Osteoblast (primary cell): ENCODE measurements at regions not wholly inside any gene's neighbourhood (a gene's known extent, or its start where the extent isn't known, plus 50 kb on each side); places are given as distances from the start of the nearest gene placed in this dataset.

Source experiments
- DNase-seq: peaks from one replicate; pipeline ENCODE4 v3.0.0; 2011; ENCODE audit warnings: low spot score, mixed read lengths; ENCODE audit not compliant: insufficient read length; ENCODE audit errors: missing footprints
- H2AFZ ChIP-seq: 2 replicates; pipeline ENCODE4 v1.6.0; 2011; ENCODE audit warnings: mild to moderate bottlenecking, low read length
- H3K27ac ChIP-seq: 2 replicates; pipeline ENCODE4 v1.5.1; 2011; ENCODE audit warnings: mild to moderate bottlenecking, low read depth, low read length, moderate library complexity
- H3K27me3 ChIP-seq: 2 replicates; pipeline ENCODE4 v1.6.0; 2012; ENCODE audit warnings: mild to moderate bottlenecking, control low read depth, inconsistent platforms, low read length, moderate library complexity; ENCODE audit not compliant: insufficient read depth
- H3K36me3 ChIP-seq: 2 replicates; pipeline ENCODE4 v1.5.1; 2011; ENCODE audit warnings: mild to moderate bottlenecking, low read length, control low read depth, moderate library complexity; ENCODE audit not compliant: insufficient read depth
- H3K4me1 ChIP-seq: 2 replicates; pipeline ENCODE4 v1.5.1; 2011; ENCODE audit warnings: mild to moderate bottlenecking, low read length, control low read depth, moderate library complexity; ENCODE audit not compliant: insufficient read depth
- H3K4me2 ChIP-seq: 2 replicates; pipeline ENCODE4 v1.6.0; 2011; ENCODE audit warnings: mild to moderate bottlenecking, low read length; ENCODE audit not compliant: insufficient read depth
- H3K4me3 ChIP-seq: fragments of 200-600 bp; sonication (generic); 3 replicates; pipeline ENCODE4 v1.5.1; 2012; ENCODE audit warnings: mild to moderate bottlenecking, low read length, inconsistent platforms; ENCODE audit not compliant: insufficient read depth
- H3K79me2 ChIP-seq: 2 replicates; pipeline ENCODE4 v1.6.0; 2012; ENCODE audit warnings: mild to moderate bottlenecking, low read length, control low read depth, inconsistent platforms; ENCODE audit not compliant: insufficient read depth
- H3K9me3 ChIP-seq: 2 replicates; pipeline ENCODE4 v1.5.1; 2011; ENCODE audit warnings: low read depth, low read length, control low read depth
- H4K20me1 ChIP-seq: 2 replicates; pipeline ENCODE4 v1.6.0; 2012; ENCODE audit warnings: mild to moderate bottlenecking, low read length, control low read depth; ENCODE audit not compliant: insufficient read depth
- TF ChIP-seq, protein P1 (sequence below): IDR thresholded peaks from 2 replicates; pipeline ENCODE4 v1.5.1; 2011; ENCODE audit warnings: mild to moderate bottlenecking, low read depth, low read length, moderate library complexity; ENCODE audit errors: extremely low read depth

DNA sequence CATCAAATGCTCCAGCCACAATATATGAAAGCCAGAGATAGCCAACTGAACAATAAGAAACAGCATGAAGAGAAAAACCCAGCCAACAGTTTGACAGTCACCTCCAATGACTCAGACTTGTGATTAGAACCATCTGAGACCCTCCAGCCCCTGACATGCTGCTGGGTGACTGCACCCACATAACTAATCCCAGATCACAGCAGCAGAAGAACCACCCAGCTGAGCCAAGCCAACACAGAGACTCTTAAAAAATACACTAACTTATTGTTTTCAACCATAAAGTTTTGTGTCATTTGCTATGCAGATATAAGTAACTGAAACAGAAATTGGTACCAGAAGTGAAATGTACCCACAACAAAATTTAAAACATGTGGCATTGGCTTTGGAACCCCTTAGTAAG, 314.3 kb upstream of the DYNLRB2 start:
- TF ChIP-seq, protein P1, sequence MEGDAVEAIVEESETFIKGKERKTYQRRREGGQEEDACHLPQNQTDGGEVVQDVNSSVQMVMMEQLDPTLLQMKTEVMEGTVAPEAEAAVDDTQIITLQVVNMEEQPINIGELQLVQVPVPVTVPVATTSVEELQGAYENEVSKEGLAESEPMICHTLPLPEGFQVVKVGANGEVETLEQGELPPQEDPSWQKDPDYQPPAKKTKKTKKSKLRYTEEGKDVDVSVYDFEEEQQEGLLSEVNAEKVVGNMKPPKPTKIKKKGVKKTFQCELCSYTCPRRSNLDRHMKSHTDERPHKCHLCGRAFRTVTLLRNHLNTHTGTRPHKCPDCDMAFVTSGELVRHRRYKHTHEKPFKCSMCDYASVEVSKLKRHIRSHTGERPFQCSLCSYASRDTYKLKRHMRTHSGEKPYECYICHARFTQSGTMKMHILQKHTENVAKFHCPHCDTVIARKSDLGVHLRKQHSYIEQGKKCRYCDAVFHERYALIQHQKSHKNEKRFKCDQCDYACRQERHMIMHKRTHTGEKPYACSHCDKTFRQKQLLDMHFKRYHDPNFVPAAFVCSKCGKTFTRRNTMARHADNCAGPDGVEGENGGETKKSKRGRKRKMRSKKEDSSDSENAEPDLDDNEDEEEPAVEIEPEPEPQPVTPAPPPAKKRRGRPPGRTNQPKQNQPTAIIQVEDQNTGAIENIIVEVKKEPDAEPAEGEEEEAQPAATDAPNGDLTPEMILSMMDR: no peak
- H3K27ac ChIP-seq: no peak overlapping the region

DNA sequence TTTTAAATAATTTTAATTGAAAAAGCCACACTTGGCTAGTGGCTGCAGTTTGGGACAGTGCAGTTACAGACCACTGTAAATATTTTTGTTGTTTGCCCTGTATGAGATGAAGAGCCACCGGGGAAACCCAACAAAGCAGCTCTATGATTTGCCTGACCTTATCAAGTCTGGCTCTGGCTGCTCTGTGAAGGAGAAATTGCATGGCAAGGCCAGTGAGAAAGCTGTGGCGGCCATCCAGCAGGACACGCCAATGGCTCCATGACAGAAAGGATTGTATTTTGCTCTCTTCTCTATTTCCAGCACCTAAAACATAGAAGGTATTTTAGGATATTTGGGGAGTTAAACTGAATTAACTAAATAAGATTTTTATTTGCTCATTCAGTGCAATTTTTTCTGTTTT, 330.0 kb upstream of the DYNLRB2 start:
- DNase-seq: no peak
- Histone ChIP-seq H3K4me2 (no peak overlapping the region), H2AFZ (no peak overlapping the region), H3K4me3 (no peak overlapping the region), H3K79me2 (no peaks in the 10 kb centered on the region), H3K4me1 (no peaks in the 10 kb centered on the region), H3K9me3 (no peaks in the 10 kb centered on the region), H3K27me3 (no peaks in the 10 kb centered on the region), H3K27ac (no peak overlapping the region), H3K36me3 (no peaks in the 10 kb centered on the region), H4K20me1 (no peaks in the 10 kb centered on the region)
- TF ChIP-seq, protein P1: no peak

More for the DNA sequence above, 314.3 kb upstream of the DYNLRB2 start:
- H3K27me3 ChIP-seq: no peaks in the 10 kb centered on the region
- H3K9me3 ChIP-seq: peaks cover 4% of the 10 kb centered on the region
- H4K20me1 ChIP-seq: no peaks in the 10 kb centered on the region
- H3K36me3 ChIP-seq: no peaks in the 10 kb centered on the region
- no peak for DNase-seq
- H3K4me1 ChIP-seq: peaks cover 19% of the 10 kb centered on the region
- no peak overlapping the region for H2AFZ ChIP-seq
- no peak overlapping the region for H3K4me2 ChIP-seq
- no peak overlapping the region for H3K4me3 ChIP-seq
- no peaks in the 10 kb centered on the region for H3K79me2 ChIP-seq

DNA sequence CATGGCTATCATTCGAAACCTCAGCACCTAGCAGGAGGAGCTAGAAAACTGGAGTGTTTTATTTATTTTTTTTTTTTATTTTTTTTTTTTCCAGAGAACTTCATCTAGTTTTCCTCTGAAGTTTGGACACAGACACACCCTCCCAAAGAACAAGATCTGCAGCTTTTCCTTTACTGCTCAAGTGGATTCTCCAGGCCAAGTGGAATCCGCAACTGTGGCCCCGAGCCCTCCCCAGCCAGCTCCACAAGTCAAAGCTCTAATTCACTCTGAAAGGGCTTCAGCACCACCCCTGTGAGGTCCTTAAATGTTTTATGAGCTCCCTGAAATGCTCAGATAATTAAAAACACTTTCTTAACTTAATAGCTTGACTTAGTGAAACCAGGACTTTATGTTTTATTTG, 332.1 kb upstream of the DYNLRB2 start:
- H3K9me3 ChIP-seq: no peaks in the 10 kb centered on the region
- peak; percentile 10 for DNase-seq
- no peaks in the 10 kb centered on the region for H4K20me1 ChIP-seq
- no peak overlapping the region for H2AFZ ChIP-seq
- H3K27me3 ChIP-seq: no peaks in the 10 kb centered on the region
- H3K4me3 ChIP-seq: no peak overlapping the region
- TF ChIP-seq, protein P1: no peak
- no peaks in the 10 kb centered on the region for H3K4me1 ChIP-seq
- no peaks in the 10 kb centered on the region for H3K36me3 ChIP-seq
- no peak overlapping the region for H3K4me2 ChIP-seq
- H3K27ac ChIP-seq: no peak overlapping the region
- H3K79me2 ChIP-seq: no peaks in the 10 kb centered on the region

DNA sequence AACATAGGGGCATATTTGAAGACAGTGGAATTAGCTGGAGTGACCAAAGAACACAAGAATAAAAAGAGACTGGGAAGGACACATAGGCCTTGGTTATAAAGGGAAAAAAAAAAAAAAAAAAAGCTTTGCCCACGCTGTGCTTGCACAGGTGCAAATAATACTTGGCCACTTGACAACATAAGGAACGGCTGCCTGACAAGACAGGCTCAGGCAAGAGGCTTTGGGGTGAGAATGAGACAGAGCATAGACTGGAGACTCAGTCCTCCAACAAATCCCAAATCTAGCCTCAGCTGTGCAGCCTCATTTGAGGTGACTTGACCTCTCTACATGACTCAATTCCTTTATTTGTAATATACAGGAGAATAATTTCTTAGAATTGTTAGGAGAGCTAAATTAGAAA, 332.8 kb upstream of the DYNLRB2 start:
- no peaks in the 10 kb centered on the region for H3K36me3 ChIP-seq
- no peak overlapping the region for H3K27ac ChIP-seq
- H3K4me1 ChIP-seq: no peaks in the 10 kb centered on the region
- no peaks in the 10 kb centered on the region for H3K27me3 ChIP-seq
- H3K79me2 ChIP-seq: no peaks in the 10 kb centered on the region
- no peaks in the 10 kb centered on the region for H3K9me3 ChIP-seq
- TF ChIP-seq, protein P1: no peak
- H3K4me2 ChIP-seq: no peak overlapping the region
- H2AFZ ChIP-seq: no peak overlapping the region
- no peaks in the 10 kb centered on the region for H4K20me1 ChIP-seq
- H3K4me3 ChIP-seq: no peak overlapping the region
- DNase-seq: no peak
